ENCODE measurements at regions not wholly inside any gene's neighbourhood (a gene's known extent, or its start where the extent isn't known, plus 50 kb on each side); places are given as distances from the start of the nearest gene placed in this dataset.

GRCh38 chr6:25010902-25011625 lies 75.3 kb upstream of the RIPOR2 start:
- DNase-seq (ENCODE audit: low spot score) (no peak), ATAC-seq (no peak)

DNA sequence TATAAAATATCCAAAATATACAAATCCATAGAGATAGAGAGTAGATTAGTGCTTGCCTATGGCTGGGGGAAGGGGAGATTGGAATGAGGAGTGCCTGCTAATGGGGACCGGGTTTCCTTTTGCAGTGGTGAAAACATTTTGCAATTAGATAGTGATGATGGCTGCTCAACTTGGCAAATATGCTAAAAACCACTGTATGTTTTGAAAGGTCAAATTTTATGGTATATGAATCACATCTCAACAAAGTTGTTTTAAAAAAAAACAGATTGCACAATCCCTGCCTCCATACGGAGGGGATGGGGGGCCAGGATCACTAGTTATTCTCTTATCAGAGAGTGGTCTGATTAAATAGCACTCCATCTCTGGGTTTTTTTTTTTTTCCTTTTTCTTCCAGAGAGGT lies 76.9 kb upstream of the RIPOR2 start:
- DNase-seq (ENCODE audit: low spot score) = no peak
- ATAC-seq = no peak

DNA sequence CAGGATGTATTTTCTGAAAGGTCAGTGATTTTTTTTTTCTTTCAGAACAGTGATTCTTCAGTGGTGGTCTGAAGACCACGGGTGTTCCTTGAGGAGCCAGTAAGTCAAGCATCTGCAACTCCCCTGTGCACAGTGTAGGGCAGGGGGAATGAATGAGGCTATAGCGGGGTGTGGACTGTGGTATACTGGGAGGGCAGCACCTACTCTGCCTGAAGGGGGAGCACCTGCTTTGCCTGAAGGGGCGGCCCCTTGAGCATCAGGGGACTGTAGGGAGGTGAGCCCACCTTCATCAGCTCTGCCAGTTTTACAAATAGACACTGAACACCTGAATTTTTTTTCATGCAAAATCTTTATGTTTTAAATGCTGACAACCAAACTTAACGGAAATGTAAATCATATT lies 77.5 kb upstream of the RIPOR2 start:
- DNase-seq (ENCODE audit: low spot score) (no peak), ATAC-seq (no peak)

- DNase-seq (ENCODE audit: low spot score) (no peak), ATAC-seq (no peak)
These were observed 78.6 kb upstream of the RIPOR2 start for GRCh38 chr6:25014369-25014768.

DNA sequence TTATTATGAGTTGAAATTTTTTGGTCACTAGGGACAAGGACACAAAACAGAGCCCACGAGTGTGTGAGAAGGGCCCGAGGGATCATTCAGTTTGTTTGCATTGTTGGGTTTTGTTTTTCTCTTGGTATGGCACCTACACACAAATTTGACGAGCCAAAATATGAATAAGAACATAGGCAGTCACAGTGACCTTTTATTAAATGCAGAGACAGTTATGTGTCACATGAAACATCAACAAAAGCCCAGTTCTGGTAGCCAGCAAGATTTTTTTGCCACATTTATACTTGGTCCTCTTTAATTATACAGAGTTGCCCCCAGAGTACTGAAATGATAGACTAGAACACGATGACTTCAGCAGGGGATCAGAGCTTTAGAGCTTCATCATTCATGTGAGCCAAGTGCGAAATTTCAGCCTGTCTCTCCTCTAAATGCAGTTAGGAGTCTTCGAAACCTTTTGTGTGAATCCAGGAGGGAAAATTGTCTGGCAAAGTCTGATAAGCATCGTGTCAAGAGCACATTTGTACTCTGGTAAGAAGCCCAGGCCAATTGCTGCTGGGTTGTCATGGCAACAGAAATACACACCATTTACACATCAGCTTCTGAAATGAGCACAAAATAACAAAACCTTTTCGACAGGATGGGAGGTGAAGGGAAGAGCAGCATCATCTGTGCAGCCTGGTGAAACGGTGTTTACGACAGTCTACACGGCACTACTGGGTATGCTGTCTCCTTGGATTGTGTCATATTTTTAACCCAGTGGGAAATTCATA lies 79.2 kb upstream of the RIPOR2 start:
- no peak for ATAC-seq
- no peak for DNase-seq (ENCODE audit: low spot score)

DNA sequence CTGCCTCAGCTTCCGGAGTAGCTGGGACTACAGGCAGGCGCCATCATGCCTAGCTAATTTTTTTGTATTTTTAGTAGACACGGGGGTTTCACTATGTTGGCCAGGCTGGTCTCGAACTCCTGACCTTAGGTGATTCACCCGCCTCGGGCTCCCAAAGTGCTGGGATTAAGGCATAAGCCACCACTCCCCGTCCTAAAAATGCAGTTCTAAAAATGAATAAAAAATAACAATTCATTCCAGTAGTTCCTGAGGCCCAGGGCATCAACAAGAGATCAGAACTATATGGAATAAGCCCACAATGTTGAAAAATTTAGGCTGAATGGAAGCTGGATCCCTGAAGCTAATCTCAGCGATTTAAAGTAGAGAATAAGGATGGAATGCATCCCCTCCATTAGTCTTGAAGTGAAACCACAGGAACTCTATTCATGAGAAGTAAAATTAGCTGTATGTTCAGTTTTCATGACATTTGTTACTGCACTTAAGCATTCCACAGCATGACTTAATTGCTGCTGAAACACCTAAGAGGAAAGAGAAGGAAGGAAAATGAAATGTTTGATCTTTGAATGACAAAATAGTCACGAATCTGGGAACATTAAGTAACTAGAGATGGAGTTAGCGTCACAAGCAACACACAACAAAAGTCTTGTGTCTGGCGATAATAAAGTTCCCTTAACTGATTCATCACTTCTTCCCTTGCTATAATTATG lies 80.4 kb upstream of the RIPOR2 start:
- DNase-seq (ENCODE audit: low spot score) = no peak
- no peak for ATAC-seq

DNA sequence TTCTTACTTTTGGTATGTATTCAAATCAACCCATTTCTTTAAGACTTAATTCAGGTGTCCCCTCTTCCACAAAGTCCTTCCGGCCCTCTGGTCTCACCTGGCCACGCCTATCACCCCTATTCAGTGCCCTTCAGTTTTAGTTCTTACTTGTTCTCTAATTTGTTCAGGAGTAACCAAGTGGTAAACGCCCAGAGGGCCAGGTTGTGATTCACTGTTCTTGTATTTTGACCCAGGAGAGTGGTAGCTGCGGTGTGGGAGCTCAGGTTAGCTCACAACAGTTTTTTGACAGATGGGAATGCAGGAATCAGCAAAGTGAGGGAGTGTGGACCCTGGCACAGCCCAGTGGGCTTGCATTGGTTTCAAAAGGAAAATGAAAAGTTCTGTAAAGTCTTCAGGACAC lies 81.7 kb upstream of the RIPOR2 start:
- no peak for ATAC-seq

GRCh38 chr6:25017932-25018567 lies 82.3 kb upstream of the RIPOR2 start:
- DNase-seq (ENCODE audit: low spot score) (no peak), ATAC-seq (peak; percentile 88)

More for the DNA sequence above, 81.7 kb upstream of the RIPOR2 start:
- no peak for DNase-seq (ENCODE audit: low spot score)

DNA sequence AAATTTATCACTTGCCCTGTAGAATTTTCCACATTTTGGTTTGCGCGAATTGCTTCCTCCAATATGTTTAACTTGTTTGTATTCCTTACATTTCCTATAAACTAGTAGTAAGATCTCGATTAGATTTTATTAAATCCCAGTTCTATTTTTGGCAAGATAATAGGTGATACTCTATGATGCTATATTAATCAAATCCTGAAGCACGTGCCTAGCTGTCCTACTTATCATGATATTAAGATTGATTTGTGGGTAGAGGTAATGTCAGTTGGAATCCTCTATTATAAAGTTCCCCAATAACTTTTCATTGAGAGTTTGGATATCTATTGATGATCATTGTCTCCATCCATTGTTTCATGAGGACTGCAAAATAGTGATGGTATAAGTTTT lies 82.8 kb upstream of the RIPOR2 start:
- DNase-seq (ENCODE audit: low spot score) (no peak), ATAC-seq (no peak)

GRCh38 chr6:25022140-25022553 lies 86.4 kb upstream of the RIPOR2 start:
- ATAC-seq = no peak
- DNase-seq (ENCODE audit: low spot score) = no peak

GRCh38 chr6:25023781-25024180 lies 88.0 kb upstream of the RIPOR2 start:
- ATAC-seq (no peak), DNase-seq (ENCODE audit: low spot score) (no peak)

- DNase-seq (ENCODE audit: low spot score) (no peak), ATAC-seq (no peak)
These were observed 89.1 kb upstream of the RIPOR2 start for GRCh38 chr6:25024821-25025220.

DNA sequence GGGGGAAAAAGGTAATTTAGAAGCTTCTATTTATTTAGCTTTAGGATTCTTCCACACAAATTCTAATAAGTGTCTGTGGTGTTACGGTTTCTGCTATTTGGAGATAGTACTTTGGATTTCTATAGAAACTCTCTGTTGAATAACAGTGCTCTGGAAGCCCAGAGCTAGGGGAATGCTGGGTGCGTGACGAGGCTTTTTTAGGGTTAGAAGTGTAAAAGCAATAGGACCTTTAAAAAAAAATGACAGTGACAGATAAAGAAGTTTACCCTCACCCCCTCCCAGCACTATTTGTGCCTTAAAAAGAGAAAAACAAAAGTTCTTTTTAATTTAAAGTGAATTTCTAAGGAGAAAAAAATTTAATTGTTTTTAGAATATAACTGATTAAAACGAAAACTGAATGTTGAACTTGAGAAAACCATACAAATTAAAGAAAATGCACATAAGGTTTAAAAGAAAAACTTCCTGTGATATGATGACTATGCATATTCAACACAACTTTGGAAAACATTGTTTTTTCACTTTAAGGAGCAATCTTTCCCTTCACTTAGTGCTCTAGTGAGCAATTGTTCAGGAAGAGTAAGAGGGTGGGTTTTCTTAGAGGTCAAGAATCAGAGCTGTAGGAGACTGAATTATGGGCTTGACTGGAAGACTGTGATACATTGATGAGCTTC lies 89.6 kb upstream of the RIPOR2 start:
- no peak for ATAC-seq

DNA sequence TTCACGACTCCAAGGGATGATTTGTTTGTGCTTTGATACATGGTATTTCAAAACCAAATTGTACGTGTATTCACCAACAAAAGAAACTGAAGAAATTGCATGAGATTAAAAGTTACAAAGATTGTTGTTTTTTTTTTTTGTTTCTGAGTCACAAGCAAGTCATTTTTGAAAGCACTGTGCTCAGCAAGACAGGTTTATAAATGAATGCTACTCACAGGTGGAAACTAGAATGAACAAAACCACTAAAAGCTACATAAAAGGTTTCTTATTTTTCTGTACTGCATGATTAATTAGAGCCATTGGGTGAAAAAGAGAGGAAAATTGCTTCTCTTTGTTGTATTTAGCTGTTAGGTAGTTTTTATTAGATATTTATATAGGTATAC lies 90.2 kb upstream of the RIPOR2 start:
- ATAC-seq (no peak), DNase-seq (ENCODE audit: low spot score) (no peak)

More for the DNA sequence above, 89.6 kb upstream of the RIPOR2 start:
- DNase-seq (ENCODE audit: low spot score) = no peak

GRCh38 chr6:25026723-25027122 lies 91.0 kb upstream of the RIPOR2 start:
- no peak for ATAC-seq
- DNase-seq (ENCODE audit: low spot score) = no peak

DNA sequence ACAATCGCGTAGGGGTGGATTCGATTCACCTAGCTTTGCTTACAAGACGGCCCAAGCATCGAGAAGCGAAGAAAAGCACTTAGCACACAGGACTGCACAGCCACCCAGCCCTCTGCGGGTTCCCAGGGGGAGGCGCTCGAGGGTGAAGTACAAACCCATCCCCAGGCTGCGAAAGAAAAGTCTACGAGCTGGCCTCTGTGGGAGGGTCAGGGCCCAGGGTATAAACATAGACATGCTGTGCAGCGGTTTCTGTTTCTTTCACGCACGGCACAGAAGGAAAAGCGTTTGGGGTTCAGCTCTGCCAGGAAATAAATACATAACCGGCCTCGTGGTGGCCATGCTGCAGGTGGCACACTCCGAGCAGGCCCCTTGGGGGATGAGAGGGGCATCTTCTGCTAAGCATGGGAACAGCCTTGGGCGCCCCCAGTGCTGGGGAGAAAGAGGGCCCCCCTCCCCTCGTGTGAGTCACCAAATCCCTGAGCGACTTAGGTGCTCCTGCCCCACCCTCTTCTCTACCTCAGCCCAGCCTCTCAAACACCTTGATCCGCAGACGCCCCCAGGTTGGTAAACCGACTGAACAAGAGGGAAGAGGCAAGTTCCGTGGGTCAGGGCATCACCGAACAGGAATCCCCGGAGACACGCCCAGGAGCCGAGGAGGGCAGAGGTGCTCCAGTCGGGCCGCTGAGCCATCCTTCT lies 91.6 kb upstream of the RIPOR2 start:
- ATAC-seq (no peak), DNase-seq (ENCODE audit: low spot score) (no peak)

DNA sequence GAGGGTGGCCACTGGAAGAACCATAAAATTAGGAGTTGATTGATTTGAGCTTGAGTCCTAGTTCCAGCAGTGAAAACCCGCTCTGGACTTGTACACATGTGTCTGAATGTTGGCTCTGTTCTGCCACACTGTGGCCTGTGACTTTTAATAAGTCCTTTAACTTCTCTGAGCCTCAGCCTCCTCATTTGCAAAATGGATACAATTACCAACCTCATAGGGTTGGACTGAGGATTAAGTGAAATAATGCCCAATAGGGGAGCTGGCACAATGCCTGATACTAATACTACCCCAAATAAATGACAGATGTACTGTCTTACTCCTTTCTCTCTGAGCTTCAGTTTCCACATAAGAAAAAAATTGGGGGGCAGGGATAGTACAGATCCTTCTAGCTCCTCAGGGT lies 92.6 kb upstream of the RIPOR2 start:
- no peak for DNase-seq (ENCODE audit: low spot score)
- ATAC-seq = no peak

- ATAC-seq = no peak
- no peak for DNase-seq (ENCODE audit: low spot score)
These were observed 97.2 kb upstream of the RIPOR2 start for GRCh38 chr6:25032934-25033333.

DNA sequence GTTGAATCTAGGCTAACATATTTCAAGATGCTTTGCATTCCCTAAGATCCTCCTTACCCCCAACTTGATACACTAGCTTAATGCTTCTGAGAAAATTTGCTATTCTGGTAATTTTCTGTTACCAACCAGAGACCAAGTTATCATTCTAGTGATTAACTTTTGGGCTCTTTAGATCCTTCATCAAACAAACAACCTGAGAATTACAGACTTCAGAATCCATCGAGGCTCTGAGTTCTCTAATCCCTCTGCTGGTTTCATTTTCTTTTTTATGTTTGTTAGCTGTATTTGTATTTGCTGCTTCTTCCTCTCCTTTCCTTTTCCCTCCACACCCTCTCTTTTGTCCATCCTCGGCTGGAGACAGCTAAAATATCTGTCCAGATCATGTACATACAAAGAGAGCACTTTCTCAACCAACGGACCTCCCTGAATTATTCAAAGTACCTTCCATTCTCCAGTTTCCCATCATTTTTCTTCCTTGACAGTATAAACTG lies 98.7 kb upstream of the RIPOR2 start:
- DNase-seq (ENCODE audit: low spot score) (no peak), ATAC-seq (no peak)

DNA sequence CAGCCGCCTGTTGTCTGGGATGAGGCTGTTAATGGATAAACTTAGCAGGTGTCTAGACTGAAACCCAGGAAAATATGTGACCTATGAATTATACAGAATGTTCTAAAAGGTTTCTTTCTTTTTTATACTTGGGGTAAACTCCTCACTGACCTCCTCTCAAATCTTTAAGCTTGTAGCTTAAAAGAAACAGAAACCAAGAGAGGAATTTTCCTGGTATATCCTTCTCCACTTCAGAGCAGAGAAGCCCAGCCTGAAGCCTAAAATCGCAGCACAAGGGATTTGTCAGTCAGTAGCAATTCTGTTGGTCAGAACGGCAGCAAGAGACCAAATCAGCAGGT lies 99.4 kb upstream of the RIPOR2 start:
- DNase-seq (ENCODE audit: low spot score) = no peak
- ATAC-seq = no peak
